MCF 10A (cell line): ENCODE measurements at regions not wholly inside any gene's neighbourhood (a gene's known extent, or its start where the extent isn't known, plus 50 kb on each side); places are given as distances from the start of the nearest gene placed in this dataset.

Experiments
- BruUV-seq: library from RNA; stranded (reverse); fragments of 400-500 nt; replicated peaks from 2 replicates; lab custom pipeline; 2021; lab: Mats Ljungman, UMichigan
- CTCF ChIA-PET: fragments of 300-600 bp; sonication (Branson Sonifier 250); formaldehyde crosslinking; extraction: SDS; loops from one replicate; lab custom pipeline; 2021; ENCODE audit warnings: antibody characterized with exemption, inconsistent platforms; lab: Yijun Ruan, JAX
- POLR2A ChIA-PET: fragments of 300-600, 350-650 bp; sonication (Branson Sonifier 250); formaldehyde crosslinking; extraction: SDS; loops from one replicate; lab custom pipeline; 2020; ENCODE audit warnings: antibody characterized with exemption, inconsistent platforms; lab: Yijun Ruan, JAX
- DNase-seq: peaks from one replicate; pipeline ENCODE4 v3.0.0-alpha.2; 2018; ENCODE audit not compliant: unreplicated experiment
- H3K27ac Mint-ChIP-seq: one replicate; pipeline ENCODE4 v1.8.0; 2022; ENCODE audit warnings: mild to moderate bottlenecking, low read depth, mixed read lengths; ENCODE audit not compliant: unreplicated experiment
- H3K27me3 Mint-ChIP-seq: one replicate; pipeline ENCODE4 v1.8.0; 2022; ENCODE audit warnings: mixed read lengths; ENCODE audit not compliant: insufficient read depth, unreplicated experiment
- H3K36me3 Mint-ChIP-seq: one replicate; pipeline ENCODE4 v1.8.0; 2022; ENCODE audit warnings: mild to moderate bottlenecking, moderate library complexity, mixed read lengths; ENCODE audit not compliant: insufficient read depth, unreplicated experiment
- H3K4me1 Mint-ChIP-seq: one replicate; pipeline ENCODE4 v1.8.0; 2022; ENCODE audit warnings: mixed read lengths; ENCODE audit not compliant: insufficient read depth, unreplicated experiment
- H3K4me3 Mint-ChIP-seq: one replicate; pipeline ENCODE4 v1.8.0; 2022; ENCODE audit warnings: mild to moderate bottlenecking, moderate library complexity, mixed read lengths; ENCODE audit not compliant: unreplicated experiment
- H3K9me3 Mint-ChIP-seq: one replicate; pipeline ENCODE4 v1.8.0; 2022; ENCODE audit warnings: mixed read lengths; ENCODE audit not compliant: unreplicated experiment
- CTCF ChIP-seq: fragments of 200-600 bp; IDR thresholded peaks from one replicate; pipeline ENCODE4 v1.8.0; 2022; ENCODE audit warnings: antibody characterized with exemption, mild to moderate bottlenecking; ENCODE audit not compliant: unreplicated experiment
- intact Hi-C: fragments of 100-400 bp; cut with micrococcal nuclease; formaldehyde crosslinking; loops from 2 replicates; pipeline ENCODE4 v1.14.1; 2022

- intact Hi-C loops, result loop anchor here (10.0 kb wide), 1 partner anchor 1004 kb away; the partner anchor contains the start of genes CENPL and DARS2
- Mint-ChIP-seq H3K4me3 (no peak overlapping the region), H3K27me3 (no peaks in the 10 kb centered on the region), H3K36me3 (no peaks in the 10 kb centered on the region), H3K27ac (no peak overlapping the region), H3K4me1 (peaks cover 8% of the 10 kb centered on the region), H3K9me3 (peaks cover 3% of the 10 kb centered on the region)
- BruUV-seq, result no TSS peak
- no peak for TF ChIP-seq CTCF
- ChIA-PET CTCF (interaction anchor here (0.6 to 17.9 kb wide), 3 partner anchors 77 to 381 kb away, joined by 3 to 591 read pairs (median 334); partner anchors contain the start of gene TNFSF4), POLR2A (interaction anchor here (0.7 kb wide), 1 partner anchor 382 kb away, joined by 4 read pairs; no protein-coding TSS in a partner anchor)
- no peak for DNase-seq
These were observed 161.7 kb downstream of the FASLG start for GRCh38 chr1:172820475-172821158.

- no peak for TF ChIP-seq CTCF
- H3K27me3 Mint-ChIP-seq, result no peaks in the 10 kb centered on the region
- intact Hi-C loops, result loop anchor here (10.0 kb wide), 1 partner anchor 1003 kb away; the partner anchor contains the start of genes CENPL and DARS2
- POLR2A ChIA-PET, result interaction anchor here (0.7 kb wide), 3 partner anchors 60 to 381 kb away, joined by 3 to 4 read pairs (median 3); no protein-coding TSS in a partner anchor
- no peaks in the 10 kb centered on the region for H3K9me3 Mint-ChIP-seq
- CTCF ChIA-PET, result interaction anchor here (0.6 to 17.9 kb wide), 5 partner anchors 78 to 631 kb away, joined by 3 to 591 read pairs (median 6); partner anchors contain the start of gene TNFSF4
- no peaks in the 10 kb centered on the region for H3K36me3 Mint-ChIP-seq
- H3K4me3 Mint-ChIP-seq, result no peak overlapping the region
- H3K27ac Mint-ChIP-seq, result no peak overlapping the region
- no TSS peak for BruUV-seq
- peak; percentile 48 for DNase-seq
- peaks cover 8% of the 10 kb centered on the region for H3K4me1 Mint-ChIP-seq
These were observed 162.8 kb downstream of the FASLG start for GRCh38 chr1:172821609-172822274.

- BruUV-seq, result no TSS peak
- TF ChIP-seq CTCF, result no peak
- Mint-ChIP-seq H3K27ac (peak overlapping the region; percentile 35), H3K27me3 (no peaks in the 10 kb centered on the region), H3K36me3 (no peaks in the 10 kb centered on the region), H3K9me3 (no peaks in the 10 kb centered on the region), H3K4me3 (no peak overlapping the region), H3K4me1 (peaks cover 8% of the 10 kb centered on the region)
- ChIA-PET CTCF (interaction anchor here (0.5 to 17.9 kb wide), 7 partner anchors 33 to 639 kb away, joined by 3 to 591 read pairs (median 5); partner anchors contain the start of gene TNFSF4), POLR2A (interaction anchor here (0.7 to 1.3 kb wide), 4 partner anchors 18 to 379 kb away, joined by 3 to 4 read pairs (median 3); no protein-coding TSS in a partner anchor)
- no peak for DNase-seq
- intact Hi-C loops, result loop anchor here (10.0 kb wide), 1 partner anchor 1002 kb away; the partner anchor contains the start of genes CENPL and DARS2
These were observed 164.0 kb downstream of the FASLG start for GRCh38 chr1:172822886-172823285.
